ENCODE measurements at regions not wholly inside any gene's neighbourhood (a gene's known extent, or its start where the extent isn't known, plus 50 kb on each side); places are given as distances from the start of the nearest gene placed in this dataset.

DNA sequence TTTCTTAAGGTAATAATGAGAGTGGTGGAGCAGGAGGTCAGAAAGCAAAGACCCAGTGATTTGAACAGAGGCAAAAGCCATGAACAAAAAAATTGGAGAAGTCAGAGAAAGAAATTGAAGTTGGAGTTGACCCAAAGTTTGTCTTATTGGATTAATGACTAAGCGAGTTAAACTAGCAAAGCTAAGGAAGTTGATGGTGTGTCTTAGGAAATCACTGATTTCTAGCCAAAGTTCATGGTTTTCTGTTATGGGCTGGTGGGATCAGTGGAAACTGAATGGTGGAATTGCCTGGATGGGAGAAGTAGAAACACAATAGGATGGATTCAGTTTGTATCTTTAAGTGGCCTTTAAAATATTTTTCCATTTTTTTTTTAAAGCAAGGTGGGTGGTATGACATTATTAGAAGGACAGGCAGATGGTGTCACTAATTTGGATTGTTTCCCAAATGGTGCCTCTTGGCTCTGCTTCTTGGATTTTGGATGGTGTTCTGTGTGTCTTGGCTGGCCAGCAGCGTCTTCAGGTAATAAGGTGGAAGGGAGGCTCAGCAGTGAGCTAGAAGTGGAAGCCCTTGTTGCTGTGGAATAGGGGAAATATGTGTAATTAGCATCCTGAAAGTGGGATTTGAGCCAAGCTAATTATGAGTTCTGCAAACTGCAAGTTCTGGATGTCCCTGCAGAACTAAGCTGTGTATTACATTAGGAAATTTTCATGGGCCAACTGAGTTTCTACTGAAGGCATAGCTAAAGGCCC, 302.9 kb downstream of the LMO7 start:
- 66 to 71% methylated on average over 2 of the region's 2 CpGs for WGBS, 2 donors
- H3K27ac ChIP-seq = no peak overlapping the region
- H3K36me3 ChIP-seq = no peaks in the 10 kb centered on the region
- no peaks in the 10 kb centered on the region for H3K4me1 ChIP-seq
- no peaks in the 10 kb centered on the region for H3K9me3 ChIP-seq
- intact Hi-C loops (cut with DNase I) = no loop called here
- no peak for DNase-seq
- H3K4me3 ChIP-seq = no peak overlapping the region
- TF ChIP-seq, protein P1, sequence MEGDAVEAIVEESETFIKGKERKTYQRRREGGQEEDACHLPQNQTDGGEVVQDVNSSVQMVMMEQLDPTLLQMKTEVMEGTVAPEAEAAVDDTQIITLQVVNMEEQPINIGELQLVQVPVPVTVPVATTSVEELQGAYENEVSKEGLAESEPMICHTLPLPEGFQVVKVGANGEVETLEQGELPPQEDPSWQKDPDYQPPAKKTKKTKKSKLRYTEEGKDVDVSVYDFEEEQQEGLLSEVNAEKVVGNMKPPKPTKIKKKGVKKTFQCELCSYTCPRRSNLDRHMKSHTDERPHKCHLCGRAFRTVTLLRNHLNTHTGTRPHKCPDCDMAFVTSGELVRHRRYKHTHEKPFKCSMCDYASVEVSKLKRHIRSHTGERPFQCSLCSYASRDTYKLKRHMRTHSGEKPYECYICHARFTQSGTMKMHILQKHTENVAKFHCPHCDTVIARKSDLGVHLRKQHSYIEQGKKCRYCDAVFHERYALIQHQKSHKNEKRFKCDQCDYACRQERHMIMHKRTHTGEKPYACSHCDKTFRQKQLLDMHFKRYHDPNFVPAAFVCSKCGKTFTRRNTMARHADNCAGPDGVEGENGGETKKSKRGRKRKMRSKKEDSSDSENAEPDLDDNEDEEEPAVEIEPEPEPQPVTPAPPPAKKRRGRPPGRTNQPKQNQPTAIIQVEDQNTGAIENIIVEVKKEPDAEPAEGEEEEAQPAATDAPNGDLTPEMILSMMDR (IDR thresholded peaks at IDR 0.05) = no peak
- TF ChIP-seq POLR2AphosphoS5 (IDR thresholded peaks at IDR 0.05) = no peak
- no peak for TF ChIP-seq EP300 (IDR thresholded peaks at IDR 0.05)
- TF ChIP-seq POLR2A (IDR thresholded peaks at IDR 0.05) = no peak
- H3K27me3 ChIP-seq = no peaks in the 10 kb centered on the region

DNA sequence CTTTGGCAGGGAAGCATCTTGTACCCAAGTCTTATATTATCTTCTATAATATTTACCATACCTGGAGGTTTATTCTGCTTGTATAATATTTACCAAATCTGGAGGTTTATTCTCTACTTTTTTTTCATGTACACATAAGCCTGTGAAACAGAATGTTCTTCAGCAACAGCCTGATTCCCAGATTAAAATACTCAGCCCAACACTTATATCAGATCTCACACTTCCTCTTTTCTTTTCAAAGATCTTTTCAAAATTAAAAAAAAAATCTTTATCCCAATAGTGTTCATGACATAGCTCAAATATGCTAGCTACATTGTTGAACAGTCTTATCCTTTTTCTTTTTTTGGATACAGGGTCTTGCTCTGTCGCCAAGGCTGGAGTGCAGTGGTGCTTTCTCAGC, 300.7 kb downstream of the LMO7 start:
- intact Hi-C loops (cut with DNase I) = no loop called here
- WGBS, 2 donors = 92 to 97% methylated on average over 1 of the region's 1 CpG
- H3K9me3 ChIP-seq = no peaks in the 10 kb centered on the region
- no peak overlapping the region for H3K4me3 ChIP-seq
- H3K36me3 ChIP-seq = no peaks in the 10 kb centered on the region
- H3K4me1 ChIP-seq = no peaks in the 10 kb centered on the region
- DNase-seq = no peak
- TF ChIP-seq, protein P1 (IDR thresholded peaks at IDR 0.05) = no peak
- TF ChIP-seq EP300 (IDR thresholded peaks at IDR 0.05) = no peak
- TF ChIP-seq POLR2AphosphoS5 (IDR thresholded peaks at IDR 0.05) = no peak
- TF ChIP-seq POLR2A (IDR thresholded peaks at IDR 0.05) = no peak
- no peaks in the 10 kb centered on the region for H3K27me3 ChIP-seq
- no peak overlapping the region for H3K27ac ChIP-seq

DNA sequence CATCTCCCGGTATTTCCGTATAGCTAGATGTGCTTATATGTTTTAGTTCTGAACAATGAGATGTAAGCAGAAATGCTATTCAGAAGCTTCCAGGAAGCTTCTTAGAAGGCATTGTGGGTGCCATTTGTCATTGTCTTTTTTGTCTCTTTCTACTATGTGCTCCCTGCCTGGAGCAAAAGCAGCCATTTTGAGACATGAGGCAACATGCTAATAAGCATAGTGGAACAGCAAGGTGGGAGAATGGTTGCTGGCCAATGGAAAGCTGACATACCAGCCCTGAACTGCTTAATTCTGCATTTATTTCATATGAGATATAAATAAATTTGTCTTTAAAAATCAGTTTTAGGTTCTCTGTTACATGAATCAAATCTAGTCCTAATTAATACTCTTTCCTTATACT, 299.7 kb downstream of the LMO7 start:
- TF ChIP-seq EP300 (IDR thresholded peaks at IDR 0.05) = no peak
- no peak for TF ChIP-seq POLR2A (IDR thresholded peaks at IDR 0.05)
- no peak for TF ChIP-seq POLR2AphosphoS5 (IDR thresholded peaks at IDR 0.05)
- TF ChIP-seq, protein P1 (IDR thresholded peaks at IDR 0.05) = no peak
- H3K4me1 ChIP-seq = no peaks in the 10 kb centered on the region
- no peak overlapping the region for H3K4me3 ChIP-seq
- WGBS, 2 donors = 76 to 94% methylated on average over 2 of the region's 2 CpGs
- H3K27ac ChIP-seq = no peak overlapping the region
- H3K27me3 ChIP-seq = no peaks in the 10 kb centered on the region
- no peak for DNase-seq
- H3K9me3 ChIP-seq = no peaks in the 10 kb centered on the region
- H3K36me3 ChIP-seq = no peaks in the 10 kb centered on the region
- intact Hi-C loops (cut with DNase I) = no loop called here

DNA sequence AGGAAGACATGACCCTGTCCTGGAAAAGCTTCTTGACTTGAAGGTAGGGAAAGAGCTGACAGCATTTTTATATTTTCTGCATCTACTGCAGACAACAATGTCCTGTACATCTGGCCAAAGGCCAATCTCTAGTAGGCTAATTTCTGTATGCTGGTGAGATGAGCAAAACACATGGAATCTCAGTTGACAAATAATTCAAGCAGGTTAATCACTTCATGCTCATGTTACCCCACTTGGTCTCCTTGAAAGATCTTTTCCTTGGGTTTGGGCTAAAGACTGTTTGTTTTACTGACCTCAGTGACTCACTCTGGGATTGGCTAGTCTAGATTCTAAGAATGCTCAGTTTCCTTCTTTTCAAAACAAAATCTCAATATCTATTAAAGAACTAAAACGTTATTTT, 298.8 kb downstream of the LMO7 start:
- Histone ChIP-seq H3K9me3 (no peaks in the 10 kb centered on the region), H3K27me3 (no peaks in the 10 kb centered on the region), H3K36me3 (no peaks in the 10 kb centered on the region), H3K4me3 (no peak overlapping the region), H3K4me1 (no peaks in the 10 kb centered on the region), H3K27ac (no peak overlapping the region)
- intact Hi-C loops (cut with DNase I) = no loop called here
- WGBS, 2 donors = 46 to 73% methylated on average over 1 of the region's 1 CpG
- TF ChIP-seq EP300 (IDR thresholded peaks at IDR 0.05) = no peak
- no peak for DNase-seq

DNA sequence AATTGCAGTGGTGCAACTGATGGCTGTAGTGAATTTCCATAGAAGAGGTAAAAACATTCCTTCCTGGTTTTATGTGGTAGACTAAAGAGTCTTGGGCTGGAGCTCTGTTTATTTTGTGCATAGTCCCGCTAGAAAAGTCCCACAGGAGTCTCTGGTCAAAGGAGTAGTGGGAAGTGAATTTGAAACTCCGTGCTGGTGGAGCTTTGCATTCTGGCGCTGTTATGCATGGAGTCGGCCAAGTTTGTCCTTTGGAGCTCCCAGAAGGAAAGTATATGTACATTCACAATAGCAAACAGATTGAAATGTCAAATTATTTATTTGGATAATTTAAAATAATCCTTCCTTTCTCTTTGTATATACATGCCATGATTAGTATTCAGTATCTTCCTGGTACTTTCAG, 296.5 kb downstream of the LMO7 start:
- TF ChIP-seq, protein P1 (IDR thresholded peaks at IDR 0.05) = no peak
- TF ChIP-seq POLR2AphosphoS5 (IDR thresholded peaks at IDR 0.05) (no peak), POLR2A (IDR thresholded peaks at IDR 0.05) (no peak), EP300 (IDR thresholded peaks at IDR 0.05) (no peak)
- Histone ChIP-seq H3K27me3 (no peaks in the 10 kb centered on the region), H3K9me3 (no peaks in the 10 kb centered on the region), H3K36me3 (no peaks in the 10 kb centered on the region), H3K4me1 (no peaks in the 10 kb centered on the region), H3K27ac (no peak overlapping the region), H3K4me3 (no peak overlapping the region)
- WGBS, 2 donors = 76 to 78% methylated on average over 4 of the region's 4 CpGs
- DNase-seq = no peak
- intact Hi-C loops (cut with DNase I) = no loop called here

All from sigmoid colon (tissue), 6 donors.